ENCODE measurements at regions not wholly inside any gene's neighbourhood (a gene's known extent, or its start where the extent isn't known, plus 50 kb on each side); places are given as distances from the start of the nearest gene placed in this dataset.
"Not testable (repeated sequence)": the region's sequence is repeated elsewhere in the genome, so short reads cannot be mapped to it uniquely, and the experiment has no call there.

- DNase-seq (ENCODE audit: low read depth): peak; percentile 2
These were observed 142.4 kb downstream of the POTEH start for GRCh38 chr22:15832235-15832634.

GRCh38 chr22:15835729-15836128 lies 145.9 kb downstream of the POTEH start:
- DNase-seq (ENCODE audit: low read depth): not testable (repeated sequence)

GRCh38 chr22:15849772-15850171 lies 159.9 kb downstream of the POTEH start:
- not testable (repeated sequence) for DNase-seq (ENCODE audit: low read depth)

GRCh38 chr22:15853716-15854373 lies 164.0 kb downstream of the POTEH start:
- not testable (repeated sequence) for DNase-seq (ENCODE audit: low read depth)

- DNase-seq (ENCODE audit: low read depth): not testable (repeated sequence)
These were observed 164.6 kb downstream of the POTEH start for GRCh38 chr22:15854421-15854820.

GRCh38 chr22:15854978-15855377 lies 165.2 kb downstream of the POTEH start:
- not testable (repeated sequence) for DNase-seq (ENCODE audit: low read depth)

GRCh38 chr22:15880926-15881325 lies 191.1 kb downstream of the POTEH start:
- DNase-seq (ENCODE audit: low read depth): not testable (repeated sequence)

- DNase-seq (ENCODE audit: low read depth): not testable (repeated sequence)
These were observed 214.5 kb downstream of the POTEH start for GRCh38 chr22:15904326-15904725.

GRCh38 chr22:15911704-15912103 lies 221.9 kb downstream of the POTEH start:
- not testable (repeated sequence) for DNase-seq (ENCODE audit: low read depth)

GRCh38 chr22:15919120-15919519 lies 229.3 kb downstream of the POTEH start:
- DNase-seq (ENCODE audit: low read depth): not testable (repeated sequence)

- not testable (repeated sequence) for DNase-seq (ENCODE audit: low read depth)
These were observed 231.1 kb downstream of the POTEH start for GRCh38 chr22:15920941-15921340.

GRCh38 chr22:15922132-15922531 lies 232.3 kb downstream of the POTEH start:
- DNase-seq (ENCODE audit: low read depth): not testable (repeated sequence)

- DNase-seq (ENCODE audit: low read depth): not testable (repeated sequence)
These were observed 232.8 kb downstream of the POTEH start for GRCh38 chr22:15922666-15923065.

- DNase-seq (ENCODE audit: low read depth): not testable (repeated sequence)
These were observed 235.0 kb downstream of the POTEH start for GRCh38 chr22:15924820-15925219.

- DNase-seq (ENCODE audit: low read depth): peak; percentile 79
These were observed 237.3 kb downstream of the POTEH start for GRCh38 chr22:15927172-15927571.

Measured in LHCN-M2 (cell line).